Omental fat pad (tissue), 3 donors: ENCODE measurements at regions not wholly inside any gene's neighbourhood (a gene's known extent, or its start where the extent isn't known, plus 50 kb on each side); places are given as distances from the start of the nearest gene placed in this dataset.
A peak's percentile ranks its signal among the peaks of the same experiment; 100 is the strongest.

Source experiments
- ATAC-seq: fragments of 150-250 bp; one replicate; pipeline ENCODE4 v1.9.1; 2016; ENCODE audit warnings: mild to moderate bottlenecking, moderate library complexity; ENCODE audit not compliant: low FRiP score
- DNase-seq: peaks from one replicate; pipeline ENCODE4 v3.0.0-alpha.2; 2019; ENCODE audit warnings: low spot score
- CTCF ChIP-seq, 3 donors: fragments of 450-650 bp; IDR thresholded peaks; one replicate each; pipeline ENCODE4 v1.5.1; 2016 to 2017; ENCODE audit warnings: antibody characterized with exemption in 3 of 3, mild to moderate bottlenecking in 3 of 3, moderate library complexity in 2 of 3

- DNase-seq (no peak), ATAC-seq (no peak)
- TF ChIP-seq CTCF (IDR thresholded peaks at IDR 0.05): no peak
Measured at GRCh38 chr20:22006306-22006705, 300.8 kb downstream of the PAX1 start.

GRCh38 chr20:22005535-22005934 is 300.1 kb downstream of the PAX1 start:
- no peak for TF ChIP-seq CTCF (IDR thresholded peaks at IDR 0.05)
- DNase-seq: no peak
- ATAC-seq: no peak

- ATAC-seq (no peak), DNase-seq (no peak)
- TF ChIP-seq CTCF (IDR thresholded peaks at IDR 0.05): no peak
Measured at GRCh38 chr20:22004946-22005345, 299.5 kb downstream of the PAX1 start.

- DNase-seq: no peak
- ATAC-seq: no peak
- TF ChIP-seq CTCF (IDR thresholded peaks at IDR 0.05): no peak
Measured at GRCh38 chr20:22003680-22004079, 298.2 kb downstream of the PAX1 start.

- DNase-seq: no peak
- ATAC-seq: peak; percentile 75
- TF ChIP-seq CTCF (IDR thresholded peaks at IDR 0.05): no peak
Measured at GRCh38 chr20:22001886-22002285, 296.4 kb downstream of the PAX1 start.

GRCh38 chr20:21995461-21995860 is 290.0 kb downstream of the PAX1 start:
- DNase-seq: no peak
- no peak for ATAC-seq
- TF ChIP-seq CTCF (IDR thresholded peaks at IDR 0.05): no peak

- ATAC-seq (no peak), DNase-seq (no peak)
- no peak for TF ChIP-seq CTCF (IDR thresholded peaks at IDR 0.05)
Measured at GRCh38 chr20:21994203-21994602, 288.7 kb downstream of the PAX1 start.
